KMS-11 (cell line): ENCODE measurements at regions not wholly inside any gene's neighbourhood (a gene's known extent, or its start where the extent isn't known, plus 50 kb on each side); places are given as distances from the start of the nearest gene placed in this dataset.

ENCODE experiments used
- H2AFZ ChIP-seq: fragments of 200-600 bp; sonication (generic); 2 replicates; pipeline ENCODE4 v1.6.1; 2016; ENCODE audit warnings: antibody characterized with exemption, mixed run types, low read depth
- H3K27ac ChIP-seq: fragments of 200-600 bp; sonication (generic); 2 replicates; pipeline ENCODE4 v1.6.1; 2016; ENCODE audit warnings: mild to moderate bottlenecking, mixed run types
- H3K27me3 ChIP-seq: fragments of 200-600 bp; sonication (generic); 2 replicates; pipeline ENCODE4 v1.6.1; 2017; ENCODE audit warnings: mild to moderate bottlenecking, low read depth, mixed run types, moderate library complexity; ENCODE audit not compliant: insufficient read depth
- H3K36me3 ChIP-seq: fragments of 200-600 bp; sonication (generic); 2 replicates; pipeline ENCODE4 v1.6.1; 2017; ENCODE audit warnings: mild to moderate bottlenecking, mixed run types; ENCODE audit not compliant: insufficient read depth
- H3K4me1 ChIP-seq: fragments of 200-600 bp; sonication (generic); 2 replicates; pipeline ENCODE4 v1.6.1; 2016; ENCODE audit warnings: mild to moderate bottlenecking, low read depth, mixed run types; ENCODE audit not compliant: poor library complexity, severe bottlenecking
- H3K4me2 ChIP-seq: fragments of 200-600 bp; sonication (generic); 2 replicates; pipeline ENCODE4 v1.7.0; 2016; ENCODE audit warnings: mild to moderate bottlenecking, mixed run types
- H3K4me3 ChIP-seq: fragments of 200-600 bp; sonication (generic); IDR thresholded peaks from 2 replicates; pipeline ENCODE4 v1.6.1; 2017; ENCODE audit warnings: low read depth, low read length, mixed read lengths; ENCODE audit not compliant: insufficient read depth
- H3K79me2 ChIP-seq: fragments of 200-600 bp; sonication (generic); 2 replicates; pipeline ENCODE4 v1.6.1; 2016; ENCODE audit warnings: low read depth, mixed run types; ENCODE audit not compliant: insufficient read depth
- H3K9ac ChIP-seq: fragments of 200-600 bp; sonication (generic); 2 replicates; pipeline ENCODE4 v1.6.1; 2016; ENCODE audit warnings: mild to moderate bottlenecking, mixed run types
- H4K20me1 ChIP-seq: fragments of 200-600 bp; sonication (generic); 2 replicates; pipeline ENCODE4 v1.6.1; 2016; ENCODE audit warnings: mild to moderate bottlenecking, mixed run types; ENCODE audit not compliant: insufficient read depth
- TF ChIP-seq, protein P1 (sequence below): fragments of 200-600 bp; sonication (generic); conservative IDR thresholded peaks from 2 replicates; pipeline ENCODE4 v1.6.1; 2017; ENCODE audit warnings: low read depth, mild to moderate bottlenecking, antibody characterized with exemption, low read length, moderate library complexity, mixed read lengths

DNA sequence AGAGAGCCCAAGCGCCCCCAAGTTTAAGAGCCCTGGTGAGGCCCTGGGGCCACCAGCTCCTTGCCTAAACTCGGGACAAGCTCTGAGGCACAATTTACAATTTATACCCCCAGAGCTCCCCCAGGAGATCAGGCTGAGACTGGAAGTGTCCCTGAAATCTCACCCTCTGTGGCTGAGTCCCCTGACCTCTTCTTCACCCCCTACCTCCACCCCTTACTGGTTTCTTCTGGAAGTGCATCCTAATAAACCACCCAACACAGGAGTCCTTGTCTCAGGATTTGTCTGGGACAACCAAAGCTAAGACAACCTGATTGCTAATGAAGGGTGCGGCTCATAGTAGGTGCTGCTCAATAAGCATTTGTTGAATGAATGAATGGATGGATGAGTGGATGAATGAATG, 206.4 kb downstream of the BCL11B start:
- no peak overlapping the region for H3K4me3 ChIP-seq
- TF ChIP-seq, protein P1, sequence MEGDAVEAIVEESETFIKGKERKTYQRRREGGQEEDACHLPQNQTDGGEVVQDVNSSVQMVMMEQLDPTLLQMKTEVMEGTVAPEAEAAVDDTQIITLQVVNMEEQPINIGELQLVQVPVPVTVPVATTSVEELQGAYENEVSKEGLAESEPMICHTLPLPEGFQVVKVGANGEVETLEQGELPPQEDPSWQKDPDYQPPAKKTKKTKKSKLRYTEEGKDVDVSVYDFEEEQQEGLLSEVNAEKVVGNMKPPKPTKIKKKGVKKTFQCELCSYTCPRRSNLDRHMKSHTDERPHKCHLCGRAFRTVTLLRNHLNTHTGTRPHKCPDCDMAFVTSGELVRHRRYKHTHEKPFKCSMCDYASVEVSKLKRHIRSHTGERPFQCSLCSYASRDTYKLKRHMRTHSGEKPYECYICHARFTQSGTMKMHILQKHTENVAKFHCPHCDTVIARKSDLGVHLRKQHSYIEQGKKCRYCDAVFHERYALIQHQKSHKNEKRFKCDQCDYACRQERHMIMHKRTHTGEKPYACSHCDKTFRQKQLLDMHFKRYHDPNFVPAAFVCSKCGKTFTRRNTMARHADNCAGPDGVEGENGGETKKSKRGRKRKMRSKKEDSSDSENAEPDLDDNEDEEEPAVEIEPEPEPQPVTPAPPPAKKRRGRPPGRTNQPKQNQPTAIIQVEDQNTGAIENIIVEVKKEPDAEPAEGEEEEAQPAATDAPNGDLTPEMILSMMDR = no peak
- H3K27ac ChIP-seq = no peak overlapping the region
- H3K27me3 ChIP-seq = no peaks in the 10 kb centered on the region
- H3K79me2 ChIP-seq = no peaks in the 10 kb centered on the region
- no peaks in the 10 kb centered on the region for H3K4me1 ChIP-seq
- H2AFZ ChIP-seq = no peak overlapping the region
- no peaks in the 10 kb centered on the region for H4K20me1 ChIP-seq
- no peak overlapping the region for H3K4me2 ChIP-seq
- H3K9ac ChIP-seq = no peak overlapping the region
- H3K36me3 ChIP-seq = no peaks in the 10 kb centered on the region

DNA sequence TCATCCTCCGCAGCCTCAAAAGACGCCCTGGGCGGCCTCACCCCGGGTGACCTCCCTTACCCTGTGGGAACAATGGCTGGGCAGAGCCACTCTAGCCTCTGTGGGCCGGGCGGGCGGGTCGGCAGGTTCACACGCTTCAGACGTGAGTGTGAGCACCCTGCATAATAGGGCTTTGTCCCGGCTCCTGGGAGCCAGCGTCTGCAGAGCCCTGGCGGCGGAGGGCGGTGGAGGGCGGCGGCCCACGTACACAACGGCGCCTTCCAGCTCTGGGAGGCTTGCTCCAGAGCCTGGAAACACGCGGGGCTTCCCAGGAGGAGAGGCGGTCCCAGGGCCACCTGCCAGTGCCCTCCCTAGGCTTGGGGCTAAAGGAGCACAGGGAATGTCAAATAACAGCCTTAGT, 205.6 kb downstream of the BCL11B start:
- Histone ChIP-seq H3K27me3 (no peaks in the 10 kb centered on the region), H3K4me3 (no peak overlapping the region), H3K79me2 (no peaks in the 10 kb centered on the region), H3K36me3 (no peaks in the 10 kb centered on the region), H3K9ac (no peak overlapping the region), H4K20me1 (no peaks in the 10 kb centered on the region), H3K4me1 (no peaks in the 10 kb centered on the region), H2AFZ (no peak overlapping the region), H3K4me2 (no peak overlapping the region), H3K27ac (no peak overlapping the region)
- TF ChIP-seq, protein P1 = no peak

DNA sequence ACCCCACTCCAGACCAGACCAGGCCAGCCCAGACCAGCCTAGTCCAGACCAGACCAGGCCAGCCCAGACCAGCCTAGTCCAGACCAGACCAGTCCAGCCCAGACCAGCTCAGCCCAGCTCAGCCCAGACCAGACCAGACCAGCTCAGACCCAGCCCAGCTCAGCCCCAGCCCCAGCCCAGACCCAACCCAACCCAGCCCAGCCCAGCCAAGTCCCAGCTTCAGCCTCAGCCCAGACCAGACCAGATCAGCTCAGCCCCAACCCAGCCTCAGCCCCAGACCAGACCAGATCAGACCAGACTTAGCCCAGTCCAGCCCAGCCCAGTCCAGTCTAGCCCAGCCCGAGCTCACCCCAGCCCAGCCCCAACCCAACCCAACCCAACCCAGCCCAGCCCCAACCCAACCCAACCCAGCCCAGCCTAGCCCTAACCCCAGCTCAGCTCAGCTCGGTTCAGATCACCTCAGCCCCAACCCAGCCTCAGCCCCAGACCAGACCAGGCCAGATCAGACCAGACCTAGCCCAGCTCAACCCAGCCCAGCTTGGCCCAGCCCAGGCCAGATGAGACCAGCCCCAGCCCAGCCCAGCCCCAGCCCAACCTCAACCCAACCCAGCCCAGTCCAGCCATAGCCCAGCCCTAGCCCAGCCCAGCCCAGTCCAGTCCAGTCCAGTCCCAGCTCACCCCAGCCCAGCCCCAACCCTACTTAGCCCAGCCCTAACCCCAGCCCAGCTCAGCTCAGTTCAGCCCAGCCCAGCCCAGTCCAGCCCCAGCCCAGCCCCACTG, 204.7 kb downstream of the BCL11B start:
- H3K27me3 ChIP-seq = no peaks in the 10 kb centered on the region
- TF ChIP-seq, protein P1 = no peak

DNA sequence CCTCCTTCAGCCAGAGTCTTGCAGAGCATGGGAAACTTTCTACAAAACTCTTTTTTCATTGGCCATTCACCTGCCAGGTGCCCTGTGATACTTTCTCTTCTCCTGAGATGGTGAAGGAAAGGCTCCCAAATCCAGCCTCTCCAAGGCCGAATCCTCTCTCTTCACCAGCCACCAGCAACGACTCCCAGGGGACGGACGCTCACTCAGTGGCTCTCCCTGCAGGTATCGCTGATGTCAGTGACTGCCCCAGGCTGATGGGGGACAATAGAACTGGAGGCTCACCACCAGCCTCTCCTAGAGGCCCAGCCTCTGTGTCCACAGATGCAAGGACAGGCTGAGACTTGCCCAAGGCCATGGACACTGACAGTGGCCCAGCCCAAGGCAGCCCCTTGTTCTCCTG, 204.1 kb downstream of the BCL11B start:
- Histone ChIP-seq H3K79me2 (no peaks in the 10 kb centered on the region), H3K4me3 (no peak overlapping the region), H3K27ac (no peak overlapping the region), H3K27me3 (no peaks in the 10 kb centered on the region), H3K36me3 (no peaks in the 10 kb centered on the region), H3K9ac (no peak overlapping the region), H2AFZ (no peak overlapping the region), H3K4me1 (no peaks in the 10 kb centered on the region), H3K4me2 (no peak overlapping the region), H4K20me1 (no peaks in the 10 kb centered on the region)
- TF ChIP-seq, protein P1 = no peak

More for the DNA sequence above, 204.7 kb downstream of the BCL11B start:
- Histone ChIP-seq H3K9ac (no peak overlapping the region), H3K27ac (no peak overlapping the region), H3K79me2 (no peaks in the 10 kb centered on the region), H4K20me1 (no peaks in the 10 kb centered on the region), H2AFZ (no peak overlapping the region), H3K4me1 (no peaks in the 10 kb centered on the region), H3K36me3 (no peaks in the 10 kb centered on the region), H3K4me2 (no peak overlapping the region), H3K4me3 (no peak overlapping the region)
